Progenitor cell of endocrine pancreas (in vitro differentiated cells): ENCODE measurements at regions not wholly inside any gene's neighbourhood (a gene's known extent, or its start where the extent isn't known, plus 50 kb on each side); places are given as distances from the start of the nearest gene placed in this dataset.

Experiments used
- DNase-seq: peaks from one replicate; pipeline ENCODE4 v3.0.0; 2021; ENCODE audit warnings: low spot score; ENCODE audit not compliant: unreplicated experiment
- H3K27ac Mint-ChIP-seq: 2 replicates; pipeline ENCODE4 v1.8.0; 2021; ENCODE audit warnings: mild to moderate bottlenecking, moderate library complexity, mixed read lengths
- H3K27me3 Mint-ChIP-seq: 2 replicates; pipeline ENCODE4 v1.8.0; 2021; ENCODE audit warnings: mixed read lengths
- H3K36me3 Mint-ChIP-seq: 2 replicates; pipeline ENCODE4 v1.8.0; 2022; ENCODE audit warnings: mixed read lengths; ENCODE audit not compliant: insufficient read depth
- H3K4me1 Mint-ChIP-seq: 2 replicates; pipeline ENCODE4 v1.8.0; 2021; ENCODE audit warnings: low read depth, mixed read lengths
- H3K4me3 Mint-ChIP-seq: 2 replicates; pipeline ENCODE4 v1.8.0; 2021; ENCODE audit warnings: low read depth, mild to moderate bottlenecking, moderate library complexity, mixed read lengths
- H3K9me3 Mint-ChIP-seq: 2 replicates; pipeline ENCODE4 v1.8.0; 2021; ENCODE audit warnings: low read depth, mixed read lengths
- TF ChIP-seq, protein P1 (sequence below): fragments of 200-600 bp; sonication (generic); IDR thresholded peaks from one replicate; pipeline ENCODE4 v1.5.0; 2021; ENCODE audit warnings: antibody characterized with exemption, mild to moderate bottlenecking; ENCODE audit not compliant: unreplicated experiment

DNA sequence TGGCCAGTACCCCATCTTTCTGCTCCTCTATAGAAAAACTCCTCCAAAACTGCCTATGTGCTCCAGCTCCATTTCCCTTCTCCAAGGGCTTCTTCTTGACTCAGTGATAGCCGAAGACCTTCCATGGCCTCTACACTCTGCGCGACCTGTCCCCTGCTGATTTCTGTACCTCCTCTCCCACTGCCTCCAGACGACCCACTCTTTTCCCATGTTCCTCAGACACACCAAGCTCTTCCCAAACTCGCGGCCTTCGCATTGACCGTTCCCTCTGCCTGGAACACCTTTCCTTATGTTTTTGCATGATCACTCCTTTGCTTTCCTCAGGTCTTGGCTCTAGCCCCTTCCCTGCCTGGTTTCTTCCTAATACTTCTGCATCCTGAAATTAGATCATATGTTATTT lies 255.6 kb upstream of the SDK2 start:
- Mint-ChIP-seq H3K27me3 (peaks cover 85% of the 10 kb centered on the region), H3K9me3 (no peaks in the 10 kb centered on the region), H3K36me3 (no peaks in the 10 kb centered on the region), H3K4me3 (no peak overlapping the region), H3K27ac (no peak overlapping the region), H3K4me1 (peaks cover 8% of the 10 kb centered on the region)
- no peak for DNase-seq
- TF ChIP-seq, protein P1, sequence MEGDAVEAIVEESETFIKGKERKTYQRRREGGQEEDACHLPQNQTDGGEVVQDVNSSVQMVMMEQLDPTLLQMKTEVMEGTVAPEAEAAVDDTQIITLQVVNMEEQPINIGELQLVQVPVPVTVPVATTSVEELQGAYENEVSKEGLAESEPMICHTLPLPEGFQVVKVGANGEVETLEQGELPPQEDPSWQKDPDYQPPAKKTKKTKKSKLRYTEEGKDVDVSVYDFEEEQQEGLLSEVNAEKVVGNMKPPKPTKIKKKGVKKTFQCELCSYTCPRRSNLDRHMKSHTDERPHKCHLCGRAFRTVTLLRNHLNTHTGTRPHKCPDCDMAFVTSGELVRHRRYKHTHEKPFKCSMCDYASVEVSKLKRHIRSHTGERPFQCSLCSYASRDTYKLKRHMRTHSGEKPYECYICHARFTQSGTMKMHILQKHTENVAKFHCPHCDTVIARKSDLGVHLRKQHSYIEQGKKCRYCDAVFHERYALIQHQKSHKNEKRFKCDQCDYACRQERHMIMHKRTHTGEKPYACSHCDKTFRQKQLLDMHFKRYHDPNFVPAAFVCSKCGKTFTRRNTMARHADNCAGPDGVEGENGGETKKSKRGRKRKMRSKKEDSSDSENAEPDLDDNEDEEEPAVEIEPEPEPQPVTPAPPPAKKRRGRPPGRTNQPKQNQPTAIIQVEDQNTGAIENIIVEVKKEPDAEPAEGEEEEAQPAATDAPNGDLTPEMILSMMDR, result no peak

DNA sequence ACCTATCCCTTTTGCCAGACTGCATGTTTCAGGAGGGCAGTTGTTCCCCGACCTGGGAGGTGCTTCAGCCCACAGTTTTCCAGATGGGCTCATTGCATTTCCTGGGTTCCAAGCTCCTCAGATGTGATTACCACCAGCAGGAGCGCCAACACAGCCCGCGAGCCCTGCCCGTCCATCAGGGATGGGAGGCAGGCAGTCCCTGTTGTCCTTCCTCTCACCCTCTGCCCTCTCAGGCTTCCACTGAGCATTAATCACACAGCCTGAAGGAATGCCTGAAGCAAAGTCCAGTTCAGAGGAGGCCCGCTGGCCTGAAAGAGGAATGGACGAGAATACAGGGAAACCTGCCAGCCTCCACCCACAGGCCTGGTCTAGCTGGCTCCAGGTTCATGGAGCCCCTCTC lies 256.3 kb upstream of the SDK2 start:
- H3K27me3 Mint-ChIP-seq, result peaks cover 84% of the 10 kb centered on the region
- no peak overlapping the region for H3K4me3 Mint-ChIP-seq
- DNase-seq, result no peak
- no peaks in the 10 kb centered on the region for H3K9me3 Mint-ChIP-seq
- no peak overlapping the region for H3K27ac Mint-ChIP-seq
- peaks cover 8% of the 10 kb centered on the region for H3K4me1 Mint-ChIP-seq
- H3K36me3 Mint-ChIP-seq, result no peaks in the 10 kb centered on the region
- TF ChIP-seq, protein P1, result no peak

DNA sequence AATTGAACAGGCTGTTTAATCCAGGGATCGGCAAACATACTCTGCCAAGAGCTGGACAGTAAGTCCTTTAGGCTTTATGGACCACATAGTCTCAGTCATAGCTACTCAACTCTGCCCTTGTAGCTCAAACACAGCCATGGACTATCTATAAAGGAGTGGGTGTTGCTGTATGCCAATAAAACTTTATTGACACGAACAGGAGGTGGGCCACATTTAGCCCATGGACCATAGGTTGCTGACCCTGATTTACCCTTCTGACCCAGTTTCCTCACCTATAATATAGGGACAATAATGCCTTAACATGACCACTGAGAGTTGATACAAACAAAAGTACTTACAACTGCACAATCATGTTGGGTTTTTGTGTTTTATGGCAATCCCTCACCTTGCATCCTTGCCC lies 257.0 kb upstream of the SDK2 start:
- Mint-ChIP-seq H3K4me1 (peaks cover 8% of the 10 kb centered on the region), H3K4me3 (no peak overlapping the region), H3K36me3 (no peaks in the 10 kb centered on the region), H3K27ac (no peak overlapping the region), H3K9me3 (no peaks in the 10 kb centered on the region), H3K27me3 (peaks cover 81% of the 10 kb centered on the region)
- DNase-seq, result no peak
- TF ChIP-seq, protein P1, result no peak

DNA sequence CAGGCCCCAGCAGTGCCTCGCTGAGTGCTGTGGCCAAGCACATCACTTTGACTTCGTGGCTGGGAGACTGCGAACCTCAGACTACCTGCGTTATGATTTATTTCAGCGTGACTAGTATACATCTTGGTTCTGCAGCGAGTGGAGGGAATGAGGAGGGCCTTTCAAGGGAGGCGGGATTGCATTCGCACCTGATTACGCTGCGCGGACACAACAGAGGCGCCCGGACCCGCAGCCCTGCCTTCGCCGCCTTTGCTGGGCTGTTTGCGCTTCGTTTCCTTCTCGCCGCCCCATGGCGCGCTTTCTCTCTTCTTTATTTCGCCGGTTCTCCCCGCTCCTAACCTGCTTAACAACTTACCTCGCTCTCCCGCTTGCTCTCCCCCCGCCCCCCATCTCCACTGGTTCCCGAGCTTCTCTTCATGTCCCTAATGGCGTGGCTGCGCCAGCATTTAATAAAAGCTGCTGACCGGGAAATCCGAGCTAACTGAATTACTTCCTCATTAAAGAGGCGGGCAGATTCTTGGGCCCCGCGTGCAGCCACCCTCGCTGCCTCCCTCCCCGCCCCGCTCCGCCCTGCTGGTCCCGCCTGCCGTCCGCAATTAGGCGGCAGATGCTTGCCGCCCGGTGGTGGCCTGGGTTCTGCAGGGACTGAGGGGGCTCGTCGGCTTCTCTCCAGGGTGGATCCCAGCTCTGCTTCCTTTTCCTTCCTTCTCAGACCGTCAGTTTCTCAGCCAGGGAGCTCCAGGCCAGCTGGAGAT lies 257.6 kb upstream of the SDK2 start:
- H3K9me3 Mint-ChIP-seq, result no peaks in the 10 kb centered on the region

DNA sequence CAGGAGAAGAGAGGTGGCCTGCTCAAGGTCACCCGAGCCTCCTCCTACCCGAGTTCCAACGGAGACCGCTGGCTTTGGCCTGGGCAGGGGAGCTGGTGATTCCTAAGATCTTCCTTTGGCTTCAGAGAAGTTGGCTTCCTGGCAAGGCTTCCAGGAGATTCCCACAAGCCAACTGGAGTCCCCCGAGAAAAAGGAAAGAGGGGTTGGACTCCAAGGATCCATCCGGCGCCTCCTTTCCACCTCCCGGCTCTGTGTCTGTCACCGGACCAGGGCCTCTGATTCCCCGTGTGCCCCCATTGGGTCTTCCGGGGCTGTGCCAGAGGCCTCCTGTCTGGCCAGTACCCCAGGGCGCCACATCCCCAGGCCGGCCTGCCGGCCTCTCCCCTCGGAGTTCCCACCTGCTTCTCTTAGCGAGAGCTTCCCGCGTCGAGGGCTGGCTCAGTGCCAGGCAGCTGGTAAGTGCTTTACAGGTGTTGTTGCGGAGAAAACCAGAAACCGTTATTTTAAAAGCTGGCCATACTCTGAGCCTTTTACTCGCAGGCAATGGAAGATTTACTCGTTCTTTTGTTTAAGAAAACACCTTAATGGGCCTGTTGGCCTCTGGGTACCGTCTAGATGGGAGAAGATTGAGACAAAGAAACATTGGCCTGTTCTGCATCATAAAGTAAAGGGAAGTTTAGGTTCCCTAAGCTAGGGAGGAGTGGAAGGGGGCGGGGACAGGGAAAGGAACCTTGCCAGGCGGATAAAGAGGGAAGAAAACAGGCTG lies 258.4 kb upstream of the SDK2 start:
- no peak for DNase-seq
- no peaks in the 10 kb centered on the region for H3K36me3 Mint-ChIP-seq
- peaks cover 8% of the 10 kb centered on the region for H3K4me1 Mint-ChIP-seq
- H3K9me3 Mint-ChIP-seq, result no peaks in the 10 kb centered on the region
- peaks cover 76% of the 10 kb centered on the region for H3K27me3 Mint-ChIP-seq
- H3K27ac Mint-ChIP-seq, result no peak overlapping the region
- H3K4me3 Mint-ChIP-seq, result peak overlapping the region; percentile 67
- TF ChIP-seq, protein P1, result no peak

More for the DNA sequence above, 257.6 kb upstream of the SDK2 start:
- H3K27ac Mint-ChIP-seq, result no peak overlapping the region
- H3K4me1 Mint-ChIP-seq, result peaks cover 8% of the 10 kb centered on the region
- peak; percentile 41 for DNase-seq
- H3K4me3 Mint-ChIP-seq, result peak overlapping the region; percentile 67
- peaks cover 81% of the 10 kb centered on the region for H3K27me3 Mint-ChIP-seq
- TF ChIP-seq, protein P1, result peak; percentile 10
- no peaks in the 10 kb centered on the region for H3K36me3 Mint-ChIP-seq
